B cell (primary cell): ENCODE measurements at regions not wholly inside any gene's neighbourhood (a gene's known extent, or its start where the extent isn't known, plus 50 kb on each side); places are given as distances from the start of the nearest gene placed in this dataset.

ENCODE experiments used
- ATAC-seq: fragments of 200-7000 bp; cut with Tn5 transposase; one replicate; pipeline ENCODE4 v1.10.0; 2021; ENCODE audit warnings: low read depth, mild to moderate bottlenecking, moderate number of reproducible peaks, moderate library complexity
- CTCF ChIA-PET: fragments of 350-600 bp; sonication (Branson Sonifier 250); formaldehyde crosslinking; loops from one replicate; lab custom pipeline; 2021; ENCODE audit warnings: antibody characterized with exemption, inconsistent platforms; lab: Charles Lee
- POLR2A ChIA-PET: fragments of 350-600 bp; sonication (Branson Sonifier 250); formaldehyde crosslinking; loops from one replicate; lab custom pipeline; 2021; ENCODE audit warnings: antibody characterized with exemption; lab: Charles Lee
- DNase-seq: peaks from one replicate; pipeline ENCODE4 v3.0.0; 2013
- H2AFZ ChIP-seq: 2 replicates; pipeline ENCODE4 v1.6.1; 2012; ENCODE audit warnings: mild to moderate bottlenecking, low read depth, low read length; ENCODE audit not compliant: insufficient read depth, poor library complexity, severe bottlenecking
- H3K27ac ChIP-seq, 2 donors: 1 replicate in 1 of 2; 2 replicates in 1 of 2; pipeline ENCODE4 v1.5.1; 2012 to 2013; ENCODE audit warnings: low read length in 2 of 2, mild to moderate bottlenecking in 2 of 2, moderate library complexity in 1 of 2
- H3K27me3 ChIP-seq, 4 experiments: fragments of 200-600 bp in 1 of 4; sonication (generic) in 1 of 4; replicated peaks in 1 of 4; 1 replicate in 2 of 4; 2 replicates in 2 of 4; pipeline versions ENCODE4 v1.6.1 to v1.7.0; 2013 to 2016; ENCODE audit warnings: low read length in 3 of 4, mild to moderate bottlenecking in 2 of 4, mixed read lengths in 1 of 4, moderate library complexity in 1 of 4; ENCODE audit not compliant: insufficient read depth in 4 of 4, control insufficient read depth in 3 of 4; ENCODE audit errors: control extremely low read depth in 1 of 4
- H3K36me3 ChIP-seq, 2 experiments: replicated peaks in 1 of 2; 1 replicate in 1 of 2; 2 replicates in 1 of 2; pipeline versions ENCODE4 v1.6.1 to v1.7.1; 2013; ENCODE audit warnings: low read length in 1 of 2; ENCODE audit not compliant: insufficient read depth in 2 of 2, control insufficient read depth in 1 of 2; ENCODE audit errors: control extremely low read depth in 1 of 2, extremely low read depth in 1 of 2
- H3K4me1 ChIP-seq, 2 donors: fragments of 200-600 bp in 1 of 2; sonication (generic) in 1 of 2; 1 replicate in 1 of 2; 2 replicates in 1 of 2; pipeline versions ENCODE4 v1.5.1 to v1.6.1; 2013 to 2017; ENCODE audit warnings: low read length in 2 of 2; ENCODE audit not compliant: control insufficient read depth in 2 of 2, insufficient read depth in 2 of 2
- H3K4me2 ChIP-seq: replicated peaks from 2 replicates; pipeline ENCODE3; 2012; ENCODE audit warnings: mild to moderate bottlenecking, low read depth, low read length; ENCODE audit not compliant: poor library complexity, severe bottlenecking
- H3K4me3 ChIP-seq, 5 experiments: fragments of 200-600 bp in 1 of 5; sonication (generic) in 1 of 5; 1 replicate in 3 of 5; 2 replicates in 2 of 5; pipeline versions ENCODE4 v1.5.1 to v1.7.0; 2011 to 2016; ENCODE audit warnings: low read length in 4 of 5, mild to moderate bottlenecking in 4 of 5, low read depth in 2 of 5, control low read depth in 1 of 5, moderate library complexity in 1 of 5; ENCODE audit not compliant: insufficient read depth in 1 of 5; ENCODE audit errors: control extremely low read depth in 1 of 5, extremely low read depth in 1 of 5
- H3K79me2 ChIP-seq: fragments of 200-600 bp; sonication (generic); one replicate; pipeline ENCODE4 v1.6.0; 2016; ENCODE audit warnings: low read length; ENCODE audit not compliant: control insufficient read depth, insufficient read depth
- H3K9ac ChIP-seq: fragments of 200-600 bp; sonication (generic); 2 replicates; pipeline ENCODE4 v1.6.1; 2017; ENCODE audit warnings: mild to moderate bottlenecking, low read length, moderate library complexity
- H3K9me3 ChIP-seq, 3 donors: one replicate each; pipeline versions ENCODE4 v1.6.1 to v1.7.1; 2013; ENCODE audit warnings: low read length in 2 of 3; ENCODE audit not compliant: control insufficient read depth in 2 of 3, insufficient read depth in 1 of 3; ENCODE audit errors: control extremely low read depth in 1 of 3
- H4K20me1 ChIP-seq: 2 replicates; pipeline ENCODE4 v1.6.0; 2012; ENCODE audit warnings: mild to moderate bottlenecking, low read length; ENCODE audit not compliant: insufficient read depth, control insufficient read depth, poor library complexity, severe bottlenecking
- H3K27ac Mint-ChIP-seq: one replicate; pipeline ENCODE4 v1.8.0; 2021; ENCODE audit warnings: mixed read lengths
- H3K27me3 Mint-ChIP-seq: one replicate; pipeline ENCODE4 v1.8.0; 2021; ENCODE audit warnings: mixed read lengths
- H3K4me1 Mint-ChIP-seq: one replicate; pipeline ENCODE4 v1.8.0; 2021; ENCODE audit warnings: mixed read lengths
- H3K4me3 Mint-ChIP-seq: one replicate; pipeline ENCODE4 v1.8.0; 2021; ENCODE audit warnings: mixed read lengths
- H3K9me3 Mint-ChIP-seq: one replicate; pipeline ENCODE4 v1.8.0; 2022; ENCODE audit warnings: mixed read lengths; ENCODE audit not compliant: insufficient read depth
- CTCF ChIP-seq: fragments of 200-600 bp; IDR thresholded peaks from one replicate; pipeline ENCODE4 v1.8.0; 2022; ENCODE audit warnings: antibody characterized with exemption, mild to moderate bottlenecking
- EZH2 ChIP-seq: IDR thresholded peaks from 2 replicates; pipeline ENCODE4 v1.6.1; 2012; ENCODE audit warnings: borderline replicate concordance, low read depth, mild to moderate bottlenecking, moderate library complexity, low read length; ENCODE audit not compliant: insufficient read depth, poor library complexity, severe bottlenecking
- WGBS: methylation state at CpG from one replicate; pipeline ENCODE4 v1.1.5; 2013; ENCODE audit warnings: missing lambda C conversion rate; ENCODE audit not compliant: insufficient coverage; 5-methylcytosine and 5-hydroxymethylcytosine counted together
- intact Hi-C: fragments of 100-400 bp; cut with micrococcal nuclease; formaldehyde crosslinking; loops from one replicate; pipeline ENCODE4 v1.10.0; 2022

- Histone ChIP-seq H3K36me3 (no peaks in the 10 kb centered on the region), H4K20me1 (no peaks in the 10 kb centered on the region), H3K79me2 (no peaks in the 10 kb centered on the region), H3K4me2 (no peak overlapping the region), H3K4me1 (no peaks in the 10 kb centered on the region), H3K27ac (no peak overlapping the region), H3K9ac (no peak overlapping the region), H3K9me3 (peaks cover 0 to 3% (median 0%) of the 10 kb centered on the region in 3 donors), H2AFZ (no peak overlapping the region), H3K27me3 (no peaks in the 10 kb centered on the region), H3K4me3 (no peak overlapping the region)
- no peak overlapping the region for H3K27ac Mint-ChIP-seq
- intact Hi-C loops: no loop called here
- ChIA-PET POLR2A (no interaction called here), CTCF (no interaction called here)
- no peak overlapping the region for H3K4me3 Mint-ChIP-seq
- ATAC-seq: no peak
- no peaks in the 10 kb centered on the region for H3K4me1 Mint-ChIP-seq
- no peaks in the 10 kb centered on the region for H3K9me3 Mint-ChIP-seq
- no peak for TF ChIP-seq EZH2
- TF ChIP-seq CTCF: no peak
- H3K27me3 Mint-ChIP-seq: no peaks in the 10 kb centered on the region
- no CpG with 5 or more reads among the region's 1 CpG for WGBS
- no peak for DNase-seq
These were observed 712.1 kb downstream of the TBC1D32 start for GRCh38 chr6:120622127-120622631.

GRCh38 chr6:120620900-120621299, 713.4 kb downstream of the TBC1D32 start:
- H3K4me1 ChIP-seq: no peaks in the 10 kb centered on the region
- no peaks in the 10 kb centered on the region for H3K27me3 ChIP-seq
- ChIA-PET POLR2A (no interaction called here), CTCF (no interaction called here)
- no CpG with 5 or more reads among the region's 1 CpG for WGBS
- H3K27ac Mint-ChIP-seq: no peak overlapping the region
- no peak overlapping the region for H3K4me2 ChIP-seq
- no peak overlapping the region for H3K4me3 ChIP-seq
- H4K20me1 ChIP-seq: no peaks in the 10 kb centered on the region
- H3K4me1 Mint-ChIP-seq: no peaks in the 10 kb centered on the region
- no peaks in the 10 kb centered on the region for H3K36me3 ChIP-seq
- no peaks in the 10 kb centered on the region for H3K79me2 ChIP-seq
- H3K9me3 ChIP-seq: no peaks in the 10 kb centered on the region
- H3K9me3 Mint-ChIP-seq: no peaks in the 10 kb centered on the region
- no peak overlapping the region for H3K4me3 Mint-ChIP-seq
- intact Hi-C loops: no loop called here
- H3K27ac ChIP-seq: no peak overlapping the region
- H3K9ac ChIP-seq: no peak overlapping the region
- ATAC-seq (no peak), DNase-seq (no peak)
- no peak overlapping the region for H2AFZ ChIP-seq
- H3K27me3 Mint-ChIP-seq: no peaks in the 10 kb centered on the region
- TF ChIP-seq EZH2: no peak
- TF ChIP-seq CTCF: no peak
